IMR-90 (cell line): ENCODE measurements at regions not wholly inside any gene's neighbourhood (a gene's known extent, or its start where the extent isn't known, plus 50 kb on each side); places are given as distances from the start of the nearest gene placed in this dataset.

Source experiments
- ATAC-seq: fragments of 200-7000 bp; cut with Tn5 transposase; 2 replicates; pipeline ENCODE4 v1.9.1; 2020; ENCODE audit warnings: low read depth, mild to moderate bottlenecking, moderate library complexity
- BruUV-seq: library from RNA; stranded (reverse); fragments of 400-500 nt; replicated peaks from 2 replicates; lab custom pipeline; 2021; lab: Mats Ljungman, UMichigan
- CTCF ChIA-PET: fragments of 300-600 bp; formaldehyde crosslinking; extraction: SDS; loops from one replicate; lab custom pipeline; 2021; ENCODE audit warnings: antibody characterized with exemption; lab: Yijun Ruan, JAX
- POLR2A ChIA-PET: fragments of 300-600 bp; sonication (Branson Sonifier 250); formaldehyde crosslinking; loops from one replicate; lab custom pipeline; 2022; ENCODE audit warnings: antibody characterized with exemption; ENCODE audit not compliant: unreplicated experiment; lab: Charles Lee
- DNase-seq: peaks from one replicate; pipeline ENCODE4 v3.0.0; 2013
- H2AFZ ChIP-seq: replicated peaks from 2 replicates; pipeline ENCODE3; 2013; ENCODE audit warnings: low read length, mild to moderate bottlenecking; ENCODE audit not compliant: poor library complexity
- H2AK5ac ChIP-seq: 2 replicates; pipeline ENCODE4 v1.6.1; 2013; ENCODE audit warnings: low read depth, low read length, inconsistent platforms
- H2AK9ac ChIP-seq: replicated peaks from 2 replicates; pipeline ENCODE3; 2013; ENCODE audit warnings: mild to moderate bottlenecking, low read depth, low read length, moderate library complexity; ENCODE audit not compliant: poor library complexity
- H2BK120ac ChIP-seq: 2 replicates; pipeline ENCODE4 v1.6.1; 2013; ENCODE audit warnings: low read depth, low read length, inconsistent platforms
- H2BK15ac ChIP-seq: 3 replicates; pipeline ENCODE4 v1.6.1; 2013; ENCODE audit warnings: low read depth, low read length, inconsistent platforms
- H2BK20ac ChIP-seq: 2 replicates; pipeline ENCODE4 v1.6.1; 2013; ENCODE audit warnings: low read depth, mild to moderate bottlenecking, inconsistent platforms, low read length, moderate library complexity
- H2BK5ac ChIP-seq: 2 replicates; pipeline ENCODE4 v1.6.1; 2013; ENCODE audit warnings: mild to moderate bottlenecking, low read depth, low read length, inconsistent platforms; ENCODE audit not compliant: poor library complexity, severe bottlenecking
- H3K14ac ChIP-seq: replicated peaks from 2 replicates; pipeline ENCODE4 v1.6.1; 2013; ENCODE audit warnings: low read depth, low read length, inconsistent platforms
- H3K18ac ChIP-seq: 2 replicates; pipeline ENCODE4 v1.6.1; 2013; ENCODE audit warnings: low read depth, low read length, control low read depth
- H3K23ac ChIP-seq: 2 replicates; pipeline ENCODE4 v1.6.1; 2013; ENCODE audit warnings: low read depth, low read length, inconsistent platforms
- H3K27ac ChIP-seq: 2 replicates; pipeline ENCODE4 v1.5.1; 2013; ENCODE audit warnings: mild to moderate bottlenecking, control low read depth, low read length; ENCODE audit not compliant: insufficient read depth
- H3K27me3 ChIP-seq: 2 replicates; pipeline ENCODE4 v1.6.1; 2013; ENCODE audit warnings: low read length; ENCODE audit not compliant: control insufficient read depth, insufficient read depth
- H3K36me3 ChIP-seq: 2 replicates; pipeline ENCODE4 v1.6.1; 2013; ENCODE audit warnings: low read length, mixed read lengths; ENCODE audit not compliant: control insufficient read depth, insufficient read depth
- H3K4ac ChIP-seq: 2 replicates; pipeline ENCODE4 v1.6.1; 2013; ENCODE audit warnings: low read depth, low read length, inconsistent platforms
- H3K4me1 ChIP-seq: 2 replicates; pipeline ENCODE4 v1.6.1; 2013; ENCODE audit warnings: low read length, mixed read lengths; ENCODE audit not compliant: control insufficient read depth, insufficient read depth
- H3K4me2 ChIP-seq: 2 replicates; pipeline ENCODE4 v1.6.1; 2013; ENCODE audit warnings: low read depth, mild to moderate bottlenecking, control low read depth, low read length, moderate library complexity
- H3K4me3 ChIP-seq: 2 replicates; pipeline ENCODE4 v1.5.1; 2013; ENCODE audit warnings: low read depth, mild to moderate bottlenecking, control low read depth, low read length, moderate library complexity; ENCODE audit not compliant: insufficient read depth
- H3K56ac ChIP-seq: 2 replicates; pipeline ENCODE4 v1.6.1; 2013; ENCODE audit warnings: low read length, inconsistent platforms; ENCODE audit not compliant: insufficient read depth; ENCODE audit errors: extremely low read depth
- H3K79me1 ChIP-seq, 2 experiments: 2 replicates each; pipeline ENCODE4 v1.6.1; 2013; ENCODE audit warnings: low read length in 2 of 2, inconsistent platforms in 1 of 2, low read depth in 1 of 2
- H3K9ac ChIP-seq: 2 replicates; pipeline ENCODE4 v1.6.1; 2013; ENCODE audit warnings: low read depth, low read length, control low read depth
- H3K9me1 ChIP-seq: 2 replicates; pipeline ENCODE4 v1.6.1; 2013; ENCODE audit warnings: low read length, inconsistent platforms; ENCODE audit not compliant: insufficient read depth
- H3K9me3 ChIP-seq: 2 replicates; pipeline ENCODE4 v1.6.1; 2013; ENCODE audit warnings: low read length; ENCODE audit not compliant: control insufficient read depth, insufficient read depth
- H4K20me1 ChIP-seq: 2 replicates; pipeline ENCODE4 v1.6.1; 2013; ENCODE audit warnings: low read length, inconsistent platforms; ENCODE audit not compliant: insufficient read depth
- H4K5ac ChIP-seq: 2 replicates; pipeline ENCODE4 v1.6.1; 2013; ENCODE audit warnings: mild to moderate bottlenecking, low read depth, low read length, control low read depth
- H4K8ac ChIP-seq, 2 experiments: 2 replicates each; pipeline ENCODE4 v1.6.1; 2013; ENCODE audit warnings: low read depth in 2 of 2, low read length in 2 of 2, control low read depth in 1 of 2, inconsistent platforms in 1 of 2
- H4K91ac ChIP-seq: 2 replicates; pipeline ENCODE4 v1.6.1; 2013; ENCODE audit warnings: low read depth, low read length, inconsistent platforms; ENCODE audit not compliant: insufficient read depth
- BHLHE40 ChIP-seq: fragments of 150-350 bp; IDR thresholded peaks from 2 replicates; pipeline ENCODE4 v1.6.1; 2016; ENCODE audit warnings: mild to moderate bottlenecking, low read depth, low read length
- CEBPB ChIP-seq: IDR thresholded peaks from 2 replicates; pipeline ENCODE4 v1.6.1; 2012; ENCODE audit warnings: low read depth, low read length, improper control_type of control experiment
- CHD1 ChIP-seq: IDR thresholded peaks from 2 replicates; pipeline ENCODE4 v1.6.1; 2012; ENCODE audit warnings: low read depth, low read length, improper control_type of control experiment
- ELK1 ChIP-seq: fragments of 150-350 bp; IDR thresholded peaks from 2 replicates; pipeline ENCODE4 v1.6.1; 2016; ENCODE audit warnings: low read depth, mild to moderate bottlenecking, low read length, moderate library complexity, borderline replicate concordance
- FOS ChIP-seq: fragments of 150-350 bp; IDR thresholded peaks from 2 replicates; pipeline ENCODE4 v1.6.1; 2016; ENCODE audit warnings: low read depth, low read length
- MAFK ChIP-seq: IDR thresholded peaks from 2 replicates; pipeline ENCODE4 v1.6.1; 2012; ENCODE audit warnings: low read depth, low read length, improper control_type of control experiment
- MAZ ChIP-seq: IDR thresholded peaks from 2 replicates; pipeline ENCODE4 v1.6.1; 2012; ENCODE audit warnings: low read depth, mild to moderate bottlenecking, low read length, improper control_type of control experiment, moderate library complexity, borderline replicate concordance
- MXI1 ChIP-seq: IDR thresholded peaks from 2 replicates; pipeline ENCODE4 v1.6.1; 2012; ENCODE audit warnings: low read depth, mild to moderate bottlenecking, low read length, moderate library complexity, borderline replicate concordance
- NFE2L2 ChIP-seq: fragments of 150-350 bp; IDR thresholded peaks from 2 replicates; pipeline ENCODE4 v1.6.1; 2016; ENCODE audit warnings: low read depth, mild to moderate bottlenecking, low read length
- POLR2A ChIP-seq: IDR thresholded peaks from 2 replicates; pipeline ENCODE4 v1.6.1; 2012; ENCODE audit warnings: mild to moderate bottlenecking, low read depth, low read length
- RAD21 ChIP-seq: IDR thresholded peaks from 2 replicates; pipeline ENCODE4 v1.6.1; 2012; ENCODE audit warnings: low read length, improper control_type of control experiment
- RCOR1 ChIP-seq: IDR thresholded peaks from 2 replicates; pipeline ENCODE4 v1.6.1; 2012; ENCODE audit warnings: mild to moderate bottlenecking, low read length, improper control_type of control experiment; ENCODE audit not compliant: insufficient replicate concordance
- RFX5 ChIP-seq: IDR thresholded peaks from 2 replicates; pipeline ENCODE4 v1.8.0; 2012; ENCODE audit warnings: low read depth, mild to moderate bottlenecking, low read length, moderate library complexity
- SMC3 ChIP-seq: fragments of 150-350 bp; IDR thresholded peaks from 2 replicates; pipeline ENCODE4 v1.6.1; 2016; ENCODE audit warnings: low read depth, mild to moderate bottlenecking, antibody characterized with exemption, low read length, moderate library complexity
- USF2 ChIP-seq: fragments of 150-350 bp; IDR thresholded peaks from 2 replicates; pipeline ENCODE4 v1.6.1; 2017; ENCODE audit warnings: mild to moderate bottlenecking, antibody characterized with exemption, low read length, low read depth
- WGBS, 2 experiments: methylation state at CpG; one replicate each; pipeline versions ENCODE4 v1.1.5 to v1.1.7; 2013; ENCODE audit warnings: missing lambda C conversion rate in 2 of 2; ENCODE audit not compliant: insufficient read length in 1 of 2; ENCODE audit errors: extremely low coverage in 2 of 2; 5-methylcytosine and 5-hydroxymethylcytosine counted together
- dilution Hi-C: fragments of 300-500 bp; cut with HindIII; formaldehyde crosslinking; loops from one replicate; pipeline ENCODE4 v1.14.3; 2018; ENCODE audit warnings: low sequenced_read_pairs; ENCODE audit not compliant: unreplicated experiment
- in situ Hi-C: fragments of 300-500 bp; cut with MboI; formaldehyde crosslinking; loops from 3 replicates; pipeline ENCODE4 v1.14.3; 2019; ENCODE audit warnings: low sequenced_read_pairs, inconsistent platforms, mixed read lengths
- intact Hi-C: fragments of 100-400 bp; cut with micrococcal nuclease; formaldehyde crosslinking; loops from 2 replicates; pipeline ENCODE4 v1.10.0; 2022
- TF ChIP-seq, protein P1 (sequence below): conservative IDR thresholded peaks from 2 replicates; pipeline ENCODE4 v1.5.1; 2012; ENCODE audit warnings: mild to moderate bottlenecking, low read depth, low read length, improper control_type of control experiment

DNA sequence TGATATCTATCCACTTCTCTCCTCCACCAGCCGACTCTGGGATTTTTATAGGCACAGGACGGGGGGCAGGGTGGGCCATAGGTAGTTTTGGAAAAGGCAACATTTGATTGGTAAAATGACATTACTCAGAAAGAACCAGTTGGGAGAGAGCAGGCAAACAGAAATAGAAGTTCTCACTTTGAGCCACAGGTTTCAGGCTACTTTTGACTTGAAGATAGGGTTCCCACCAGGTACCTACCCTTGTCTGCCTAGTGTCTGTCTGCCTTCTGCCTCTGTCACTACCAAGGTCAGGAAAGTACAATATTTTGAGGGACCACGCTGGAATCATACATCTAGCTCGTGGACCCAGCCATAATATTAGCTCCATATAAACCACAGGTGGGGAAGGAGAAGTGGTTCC, 412.9 kb upstream of the GRM7 start:
- no peak overlapping the region for H3K4ac ChIP-seq
- no peaks in the 10 kb centered on the region for H3K79me1 ChIP-seq
- no peak overlapping the region for H4K5ac ChIP-seq
- WGBS, 2 experiments = no CpG with 5 or more reads among the region's 4 CpGs
- ChIA-PET POLR2A (no interaction called here), CTCF (no interaction called here)
- no peak overlapping the region for H2AFZ ChIP-seq
- no peak overlapping the region for H3K23ac ChIP-seq
- H2BK15ac ChIP-seq = no peak overlapping the region
- no peak for DNase-seq
- H3K9me1 ChIP-seq = no peaks in the 10 kb centered on the region
- no peaks in the 10 kb centered on the region for H4K20me1 ChIP-seq
- no peaks in the 10 kb centered on the region for H3K27me3 ChIP-seq
- peaks cover 12% of the 10 kb centered on the region for H3K9me3 ChIP-seq
- dilution Hi-C loops = no loop called here
- in situ Hi-C loops = no loop called here
- no peak overlapping the region for H2AK5ac ChIP-seq
- H4K91ac ChIP-seq = no peak overlapping the region
- no peaks in the 10 kb centered on the region for H3K36me3 ChIP-seq
- H2AK9ac ChIP-seq = no peak overlapping the region
- H3K4me1 ChIP-seq = no peaks in the 10 kb centered on the region
- no peak overlapping the region for H3K9ac ChIP-seq
- no peak overlapping the region for H2BK5ac ChIP-seq
- H4K8ac ChIP-seq = no peak overlapping the region
- H2BK20ac ChIP-seq = no peak overlapping the region
- H3K56ac ChIP-seq = no peak overlapping the region
- ATAC-seq = no peak
- no peak overlapping the region for H2BK120ac ChIP-seq
- H3K4me2 ChIP-seq = no peak overlapping the region
- TF ChIP-seq MAFK (no peak), RFX5 (no peak), SMC3 (no peak), ELK1 (no peak), RCOR1 (no peak), MXI1 (no peak), CHD1 (no peak), NFE2L2 (no peak), RAD21 (no peak), USF2 (no peak), CEBPB (no peak), POLR2A (no peak), MAZ (no peak), BHLHE40 (no peak), FOS (no peak)
- TF ChIP-seq, protein P1, sequence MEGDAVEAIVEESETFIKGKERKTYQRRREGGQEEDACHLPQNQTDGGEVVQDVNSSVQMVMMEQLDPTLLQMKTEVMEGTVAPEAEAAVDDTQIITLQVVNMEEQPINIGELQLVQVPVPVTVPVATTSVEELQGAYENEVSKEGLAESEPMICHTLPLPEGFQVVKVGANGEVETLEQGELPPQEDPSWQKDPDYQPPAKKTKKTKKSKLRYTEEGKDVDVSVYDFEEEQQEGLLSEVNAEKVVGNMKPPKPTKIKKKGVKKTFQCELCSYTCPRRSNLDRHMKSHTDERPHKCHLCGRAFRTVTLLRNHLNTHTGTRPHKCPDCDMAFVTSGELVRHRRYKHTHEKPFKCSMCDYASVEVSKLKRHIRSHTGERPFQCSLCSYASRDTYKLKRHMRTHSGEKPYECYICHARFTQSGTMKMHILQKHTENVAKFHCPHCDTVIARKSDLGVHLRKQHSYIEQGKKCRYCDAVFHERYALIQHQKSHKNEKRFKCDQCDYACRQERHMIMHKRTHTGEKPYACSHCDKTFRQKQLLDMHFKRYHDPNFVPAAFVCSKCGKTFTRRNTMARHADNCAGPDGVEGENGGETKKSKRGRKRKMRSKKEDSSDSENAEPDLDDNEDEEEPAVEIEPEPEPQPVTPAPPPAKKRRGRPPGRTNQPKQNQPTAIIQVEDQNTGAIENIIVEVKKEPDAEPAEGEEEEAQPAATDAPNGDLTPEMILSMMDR = no peak
- no peak overlapping the region for H3K27ac ChIP-seq
- BruUV-seq = no TSS peak
- intact Hi-C loops = no loop called here
- H3K14ac ChIP-seq = no peak overlapping the region
- no peak overlapping the region for H3K4me3 ChIP-seq
- no peak overlapping the region for H3K18ac ChIP-seq
